ENCODE measurements at regions not wholly inside any gene's neighbourhood (a gene's known extent, or its start where the extent isn't known, plus 50 kb on each side); places are given as distances from the start of the nearest gene placed in this dataset.

- no peak overlapping the region for H3K4me3 ChIP-seq (ENCODE audit: low read depth, low read length)
- TF ChIP-seq, protein P1, sequence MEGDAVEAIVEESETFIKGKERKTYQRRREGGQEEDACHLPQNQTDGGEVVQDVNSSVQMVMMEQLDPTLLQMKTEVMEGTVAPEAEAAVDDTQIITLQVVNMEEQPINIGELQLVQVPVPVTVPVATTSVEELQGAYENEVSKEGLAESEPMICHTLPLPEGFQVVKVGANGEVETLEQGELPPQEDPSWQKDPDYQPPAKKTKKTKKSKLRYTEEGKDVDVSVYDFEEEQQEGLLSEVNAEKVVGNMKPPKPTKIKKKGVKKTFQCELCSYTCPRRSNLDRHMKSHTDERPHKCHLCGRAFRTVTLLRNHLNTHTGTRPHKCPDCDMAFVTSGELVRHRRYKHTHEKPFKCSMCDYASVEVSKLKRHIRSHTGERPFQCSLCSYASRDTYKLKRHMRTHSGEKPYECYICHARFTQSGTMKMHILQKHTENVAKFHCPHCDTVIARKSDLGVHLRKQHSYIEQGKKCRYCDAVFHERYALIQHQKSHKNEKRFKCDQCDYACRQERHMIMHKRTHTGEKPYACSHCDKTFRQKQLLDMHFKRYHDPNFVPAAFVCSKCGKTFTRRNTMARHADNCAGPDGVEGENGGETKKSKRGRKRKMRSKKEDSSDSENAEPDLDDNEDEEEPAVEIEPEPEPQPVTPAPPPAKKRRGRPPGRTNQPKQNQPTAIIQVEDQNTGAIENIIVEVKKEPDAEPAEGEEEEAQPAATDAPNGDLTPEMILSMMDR (conservative IDR thresholded peaks at IDR 0.05; ENCODE audit: low read depth, low read length): no peak
- DNase-seq (ENCODE audit: low read depth): no peak
Observed at GRCh38 chr13:40456397-40456953, 210.0 kb downstream of the FOXO1 start.

GRCh38 chr13:40456979-40457553, 209.4 kb downstream of the FOXO1 start:
- DNase-seq (ENCODE audit: low read depth): no peak
- TF ChIP-seq, protein P1 (conservative IDR thresholded peaks at IDR 0.05; ENCODE audit: low read depth, low read length): no peak
- H3K4me3 ChIP-seq (ENCODE audit: low read depth, low read length): no peak overlapping the region

DNA sequence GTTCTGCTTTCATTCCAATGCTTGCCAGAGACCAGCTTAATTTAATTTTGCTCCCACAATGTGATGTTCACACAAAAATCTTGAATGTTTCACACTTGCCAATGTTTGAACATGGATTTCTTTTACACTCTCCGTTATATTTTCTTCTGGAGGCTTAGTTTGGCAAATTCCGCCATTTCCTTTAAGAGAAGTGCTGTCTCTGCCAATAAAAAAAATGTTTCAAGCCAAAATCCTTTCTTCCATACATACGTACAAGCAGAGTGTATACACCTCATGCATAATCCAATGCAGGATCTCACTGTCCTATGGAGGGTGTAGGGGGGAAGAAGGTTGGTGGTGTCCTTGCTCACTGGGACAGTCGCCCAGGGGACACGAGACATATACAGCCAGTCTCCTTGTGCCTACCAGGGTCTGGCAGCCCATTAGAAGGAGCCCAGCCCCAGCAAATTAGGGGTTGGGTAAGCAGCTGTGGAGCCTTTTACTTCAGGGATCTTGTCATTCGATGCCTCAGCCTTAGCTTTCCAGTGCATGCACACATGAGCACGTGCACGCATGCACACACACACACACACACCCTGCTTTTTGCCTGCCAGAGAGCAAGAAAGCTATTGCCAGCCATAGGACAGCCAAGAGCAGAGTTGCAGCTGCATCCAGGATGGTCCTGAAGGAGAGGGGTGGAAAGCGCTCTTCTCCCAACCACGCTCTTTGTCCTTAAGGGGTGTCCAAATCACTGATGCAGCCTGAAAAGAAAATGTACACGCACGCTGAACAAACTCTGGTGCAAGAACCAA, 208.3 kb downstream of the FOXO1 start:
- no peak for DNase-seq (ENCODE audit: low read depth)
- no peak overlapping the region for H3K4me3 ChIP-seq (ENCODE audit: low read depth, low read length)
- TF ChIP-seq, protein P1 (conservative IDR thresholded peaks at IDR 0.05; ENCODE audit: low read depth, low read length): no peak

DNA sequence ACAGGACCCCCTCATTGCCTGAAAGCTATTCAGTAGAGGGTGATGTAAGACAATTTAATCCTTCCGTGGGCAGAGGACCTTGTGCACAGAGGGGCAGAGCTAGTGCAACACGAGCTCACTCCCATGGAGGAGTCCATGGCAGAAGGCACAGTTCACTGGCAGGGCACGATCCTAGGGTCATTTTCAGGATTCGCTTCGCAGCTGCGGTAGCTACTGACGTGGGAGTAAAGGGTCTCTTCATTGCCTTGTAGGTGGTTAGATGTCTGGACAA, 207.8 kb downstream of the FOXO1 start:
- no peak overlapping the region for H3K4me3 ChIP-seq (ENCODE audit: low read depth, low read length)
- no peak for DNase-seq (ENCODE audit: low read depth)
- TF ChIP-seq, protein P1 (conservative IDR thresholded peaks at IDR 0.05; ENCODE audit: low read depth, low read length): no peak

GRCh38 chr13:40460116-40460515, 206.3 kb downstream of the FOXO1 start:
- no peak overlapping the region for H3K4me3 ChIP-seq (ENCODE audit: low read depth, low read length)
- TF ChIP-seq, protein P1 (conservative IDR thresholded peaks at IDR 0.05; ENCODE audit: low read depth, low read length): no peak
- DNase-seq (ENCODE audit: low read depth): no peak

DNA sequence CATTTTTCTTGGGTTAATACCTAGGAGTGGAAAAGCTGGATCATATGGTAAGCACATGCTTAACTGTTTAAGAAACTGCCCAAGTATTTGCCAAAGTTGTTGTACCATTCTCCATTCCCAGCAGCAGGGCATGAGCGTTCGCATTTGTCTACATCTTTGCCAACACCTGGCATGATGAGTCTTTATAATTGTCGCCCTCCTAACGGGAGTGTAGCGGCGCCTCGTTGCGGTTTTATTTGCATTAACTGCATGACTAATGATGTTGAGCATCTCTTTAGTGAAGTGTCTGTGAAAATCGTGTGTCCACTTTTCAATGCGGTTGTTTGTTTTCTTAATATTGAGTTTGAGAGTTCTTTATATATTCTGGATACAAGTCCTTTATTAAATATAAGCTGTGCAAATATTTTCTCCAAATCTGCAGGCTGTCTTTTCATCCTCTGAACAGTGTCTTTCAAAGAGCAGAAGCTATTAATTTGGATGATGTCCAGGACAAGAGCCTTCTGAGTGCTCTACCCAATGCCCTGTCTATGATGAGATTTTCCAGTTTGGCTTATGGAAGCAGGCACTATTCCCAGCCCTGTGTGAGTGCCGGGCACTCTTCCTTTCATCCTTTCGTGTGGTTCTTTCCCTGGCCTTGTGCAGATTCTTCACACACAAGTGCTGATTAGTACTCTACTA, 202.0 kb downstream of the FOXO1 start:
- no peak for DNase-seq (ENCODE audit: low read depth)
- TF ChIP-seq, protein P1 (conservative IDR thresholded peaks at IDR 0.05; ENCODE audit: low read depth, low read length): no peak
- H3K4me3 ChIP-seq (ENCODE audit: low read depth, low read length): no peak overlapping the region

Data from choroid plexus epithelial cell (primary cell).